Muscle layer of duodenum (tissue), 2 donors: ENCODE measurements at regions not wholly inside any gene's neighbourhood (a gene's known extent, or its start where the extent isn't known, plus 50 kb on each side); places are given as distances from the start of the nearest gene placed in this dataset.

Experiments
- H3K27ac ChIP-seq: one replicate; pipeline ENCODE4 v1.7.0; 2013; ENCODE audit warnings: mild to moderate bottlenecking, low read length
- H3K27me3 ChIP-seq: one replicate; pipeline ENCODE4 v1.7.0; 2013; ENCODE audit warnings: low read depth, mild to moderate bottlenecking, control low read depth, low read length
- H3K36me3 ChIP-seq, 2 donors: one replicate each; pipeline ENCODE4 v1.7.0; 2013; ENCODE audit warnings: low read length in 2 of 2, control low read depth in 1 of 2, mild to moderate bottlenecking in 1 of 2; ENCODE audit not compliant: insufficient read depth in 2 of 2, control insufficient read depth in 1 of 2
- H3K4me1 ChIP-seq, 2 donors: one replicate each; pipeline ENCODE4 v1.7.0; 2013; ENCODE audit warnings: low read length in 2 of 2, mild to moderate bottlenecking in 2 of 2, control low read depth in 1 of 2, moderate library complexity in 1 of 2; ENCODE audit not compliant: insufficient read depth in 2 of 2, control insufficient read depth in 1 of 2
- H3K4me3 ChIP-seq, 2 donors: one replicate each; pipeline ENCODE4 v1.7.0; 2013; ENCODE audit warnings: low read length in 2 of 2, low read depth in 1 of 2, mild to moderate bottlenecking in 1 of 2
- H3K9me3 ChIP-seq, 2 donors: one replicate each; pipeline ENCODE4 v1.7.0; 2013; ENCODE audit warnings: low read length in 2 of 2, control low read depth in 1 of 2, mild to moderate bottlenecking in 1 of 2; ENCODE audit not compliant: control insufficient read depth in 1 of 2
- donor health status: healthy.

- no peaks in the 10 kb centered on the region for H3K4me1 ChIP-seq
- no peaks in the 10 kb centered on the region for H3K9me3 ChIP-seq
- H3K36me3 ChIP-seq, result no peaks in the 10 kb centered on the region
- H3K27me3 ChIP-seq, result no peaks in the 10 kb centered on the region
- no peak overlapping the region for H3K27ac ChIP-seq
- H3K4me3 ChIP-seq, result no peak overlapping the region
Observed at GRCh38 chr18:37661478-37661877, 95.9 kb upstream of the CELF4 start.

GRCh38 chr18:37661061-37661460 is 95.5 kb upstream of the CELF4 start:
- Histone ChIP-seq H3K27ac (no peak overlapping the region), H3K36me3 (no peaks in the 10 kb centered on the region), H3K9me3 (no peaks in the 10 kb centered on the region), H3K27me3 (no peaks in the 10 kb centered on the region), H3K4me1 (no peaks in the 10 kb centered on the region), H3K4me3 (no peak overlapping the region)

GRCh38 chr18:37660658-37661057 is 95.1 kb upstream of the CELF4 start:
- Histone ChIP-seq H3K36me3 (no peaks in the 10 kb centered on the region), H3K4me1 (no peaks in the 10 kb centered on the region), H3K27ac (no peak overlapping the region), H3K27me3 (no peaks in the 10 kb centered on the region), H3K9me3 (no peaks in the 10 kb centered on the region), H3K4me3 (no peak overlapping the region)

DNA sequence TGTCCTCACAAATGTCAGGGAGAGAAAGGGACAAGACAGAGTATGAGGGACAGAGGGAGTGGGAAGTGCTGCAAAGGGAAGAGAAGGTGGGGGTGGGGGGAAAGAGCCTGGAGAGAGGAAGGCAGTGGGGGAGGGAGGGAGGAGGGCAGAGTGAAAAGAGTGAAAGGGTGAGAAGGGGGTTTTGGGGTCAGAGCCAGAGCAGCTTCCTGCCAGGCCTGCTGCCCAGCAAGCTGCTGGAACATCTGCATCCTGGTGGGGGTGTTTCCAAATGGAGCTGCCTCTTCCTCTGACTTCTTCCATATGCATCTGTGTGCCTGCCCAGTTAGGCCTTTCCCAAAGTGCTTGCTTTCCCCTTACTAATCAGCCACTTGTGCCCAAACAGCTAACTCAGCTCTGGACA is 94.3 kb upstream of the CELF4 start:
- no peaks in the 10 kb centered on the region for H3K9me3 ChIP-seq
- H3K4me1 ChIP-seq, result no peaks in the 10 kb centered on the region
- no peaks in the 10 kb centered on the region for H3K27me3 ChIP-seq
- H3K4me3 ChIP-seq, result no peak overlapping the region
- H3K36me3 ChIP-seq, result no peaks in the 10 kb centered on the region
- no peak overlapping the region for H3K27ac ChIP-seq

DNA sequence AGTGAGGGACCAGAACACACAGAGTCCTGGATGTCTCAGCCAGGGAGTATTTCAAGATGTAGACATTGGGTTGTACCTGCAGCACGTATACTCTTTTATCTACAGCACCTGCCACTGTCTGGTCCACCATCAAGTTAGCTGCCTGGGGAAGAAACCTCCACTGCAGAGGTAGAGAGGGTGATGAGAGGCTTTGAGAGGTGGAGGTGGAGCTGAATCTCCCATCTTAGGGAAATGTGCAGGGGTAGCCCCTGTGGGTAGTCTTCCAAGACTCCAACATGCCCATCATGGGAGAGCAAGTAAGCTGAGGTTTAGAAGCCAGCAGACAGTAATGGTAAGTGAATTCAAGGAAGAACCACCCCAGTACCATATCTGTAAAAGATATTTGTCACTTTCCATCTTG is 93.3 kb upstream of the CELF4 start:
- H3K27me3 ChIP-seq, result no peaks in the 10 kb centered on the region
- no peaks in the 10 kb centered on the region for H3K4me1 ChIP-seq
- no peaks in the 10 kb centered on the region for H3K9me3 ChIP-seq
- no peak overlapping the region for H3K4me3 ChIP-seq
- H3K36me3 ChIP-seq, result no peaks in the 10 kb centered on the region
- no peak overlapping the region for H3K27ac ChIP-seq

GRCh38 chr18:37657493-37657892 is 91.9 kb upstream of the CELF4 start:
- Histone ChIP-seq H3K4me3 (no peak overlapping the region), H3K9me3 (no peaks in the 10 kb centered on the region), H3K36me3 (no peaks in the 10 kb centered on the region), H3K27ac (no peak overlapping the region), H3K27me3 (no peaks in the 10 kb centered on the region), H3K4me1 (no peaks in the 10 kb centered on the region)

DNA sequence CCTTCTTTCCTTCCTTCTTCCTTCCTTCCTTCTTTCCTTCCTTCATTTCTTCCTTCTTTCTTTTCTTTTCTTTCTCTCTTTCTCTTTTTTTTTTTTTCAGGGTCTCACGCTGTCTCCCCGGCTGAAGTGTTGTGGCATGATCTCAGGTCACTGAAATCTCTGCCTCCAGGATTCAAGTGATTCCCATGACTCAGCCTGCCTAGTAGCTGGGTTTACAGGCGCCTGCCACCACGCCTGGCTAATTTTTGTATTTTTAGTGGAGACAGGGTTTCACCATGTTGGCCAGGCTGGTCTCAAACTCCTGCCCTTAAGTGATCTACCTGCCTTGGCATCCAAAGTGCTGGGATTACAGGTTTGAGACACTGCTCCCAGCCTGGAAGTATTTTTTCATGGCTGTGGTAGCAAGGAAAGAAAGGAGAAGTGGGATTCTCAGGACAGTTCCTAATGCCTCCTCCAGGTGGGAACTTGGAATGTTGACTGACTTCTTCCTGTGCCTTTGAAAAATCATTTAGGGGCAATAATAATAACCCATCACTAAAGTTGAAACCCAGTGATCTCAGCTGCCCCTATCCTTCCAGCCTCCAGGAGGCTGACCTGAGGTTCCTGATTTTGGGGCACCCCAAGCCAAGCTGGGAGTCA is 89.3 kb upstream of the CELF4 start:
- Histone ChIP-seq H3K27me3 (no peaks in the 10 kb centered on the region), H3K4me1 (no peaks in the 10 kb centered on the region), H3K36me3 (no peaks in the 10 kb centered on the region), H3K9me3 (no peaks in the 10 kb centered on the region), H3K4me3 (no peak overlapping the region), H3K27ac (no peak overlapping the region)

DNA sequence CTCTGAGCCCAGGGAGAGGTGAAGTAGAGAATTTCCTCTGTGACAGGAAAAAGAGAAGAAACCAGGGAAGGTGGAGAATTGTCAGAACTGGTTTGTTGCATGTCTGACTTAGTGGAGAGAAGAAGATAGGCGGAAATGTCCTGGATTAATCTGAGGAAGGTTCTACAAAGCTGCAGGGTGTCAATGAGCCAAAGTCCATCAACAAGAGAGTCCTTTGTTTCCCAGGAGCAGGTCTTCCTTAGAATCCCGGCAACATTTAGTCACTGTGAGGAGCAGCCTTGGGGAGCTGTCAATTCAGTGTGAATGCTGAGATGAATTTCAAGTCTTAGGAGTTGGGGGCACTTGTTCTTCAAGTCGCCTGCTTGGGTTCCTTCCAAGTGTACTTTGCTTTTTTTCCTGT is 88.4 kb upstream of the CELF4 start:
- H3K36me3 ChIP-seq, result no peaks in the 10 kb centered on the region
- H3K9me3 ChIP-seq, result peaks cover 0 to 2% of the 10 kb centered on the region in 2 donors
- no peaks in the 10 kb centered on the region for H3K4me1 ChIP-seq
- no peak overlapping the region for H3K27ac ChIP-seq
- H3K4me3 ChIP-seq, result no peak overlapping the region
- no peaks in the 10 kb centered on the region for H3K27me3 ChIP-seq

- Histone ChIP-seq H3K4me1 (no peaks in the 10 kb centered on the region), H3K9me3 (peaks cover 0 to 2% of the 10 kb centered on the region in 2 donors), H3K27ac (no peak overlapping the region), H3K36me3 (no peaks in the 10 kb centered on the region), H3K4me3 (no peak overlapping the region), H3K27me3 (no peaks in the 10 kb centered on the region)
Observed at GRCh38 chr18:37653618-37654017, 88.0 kb upstream of the CELF4 start.

DNA sequence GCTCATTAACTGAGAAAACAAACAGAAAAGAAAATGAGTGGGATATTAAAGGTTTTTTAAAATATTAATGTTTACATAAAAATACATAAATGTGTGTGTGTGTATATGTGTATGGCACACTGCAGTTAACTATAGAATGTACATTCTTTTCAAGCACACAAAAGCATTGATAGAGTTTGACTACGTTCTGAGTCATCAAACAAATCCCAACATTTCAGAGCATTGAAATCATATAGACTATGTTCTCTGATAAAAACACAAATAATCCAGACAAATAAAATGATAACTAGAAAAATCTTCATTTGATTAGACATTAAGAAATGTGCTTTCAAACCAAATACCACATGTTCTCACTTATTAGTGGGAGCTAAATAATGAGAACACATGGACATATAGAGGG is 84.3 kb upstream of the CELF4 start:
- H3K36me3 ChIP-seq, result no peaks in the 10 kb centered on the region
- no peaks in the 10 kb centered on the region for H3K27me3 ChIP-seq
- peaks cover 3 to 8% of the 10 kb centered on the region in 2 donors for H3K9me3 ChIP-seq
- no peak overlapping the region for H3K4me3 ChIP-seq
- H3K4me1 ChIP-seq, result no peaks in the 10 kb centered on the region
- H3K27ac ChIP-seq, result no peak overlapping the region

DNA sequence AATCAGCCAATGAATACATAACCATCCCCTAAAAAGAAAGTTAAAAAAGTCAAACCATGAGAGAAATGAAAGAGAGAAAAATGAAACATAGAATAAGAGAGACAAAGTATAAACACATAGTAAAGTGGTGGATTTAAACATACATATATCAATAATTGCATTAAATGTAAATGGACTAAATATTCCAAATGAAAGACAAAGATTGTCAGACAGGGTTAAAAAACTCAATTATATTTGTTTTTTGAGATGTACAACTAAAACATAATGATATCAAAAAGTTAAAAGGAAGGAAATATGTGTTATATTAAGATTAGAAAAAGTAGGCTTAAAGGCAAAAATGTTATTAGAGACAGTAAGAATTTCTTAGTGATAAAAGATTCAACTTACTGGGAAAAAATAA is 83.8 kb upstream of the CELF4 start:
- no peaks in the 10 kb centered on the region for H3K36me3 ChIP-seq
- H3K27ac ChIP-seq, result no peak overlapping the region
- H3K27me3 ChIP-seq, result no peaks in the 10 kb centered on the region
- no peaks in the 10 kb centered on the region for H3K4me1 ChIP-seq
- H3K9me3 ChIP-seq, result peaks cover 3 to 12% of the 10 kb centered on the region in 2 donors
- no peak overlapping the region for H3K4me3 ChIP-seq

- no peaks in the 10 kb centered on the region for H3K27me3 ChIP-seq
- H3K9me3 ChIP-seq, result peaks cover 3 to 14% of the 10 kb centered on the region in 2 donors
- H3K36me3 ChIP-seq, result no peaks in the 10 kb centered on the region
- no peaks in the 10 kb centered on the region for H3K4me1 ChIP-seq
- H3K27ac ChIP-seq, result no peak overlapping the region
- no peak overlapping the region for H3K4me3 ChIP-seq
Observed at GRCh38 chr18:37641573-37641972, 76.0 kb upstream of the CELF4 start.
